Right ventricle myocardium superior (tissue), 1 donor: ENCODE measurements at regions not wholly inside any gene's neighbourhood (a gene's known extent, or its start where the extent isn't known, plus 50 kb on each side); places are given as distances from the start of the nearest gene placed in this dataset.
"Not testable (repeated sequence)": the region's sequence is repeated elsewhere in the genome, so short reads cannot be mapped to it uniquely, and the experiment has no call there.

Source experiments
- ATAC-seq: fragments of 200-7000 bp; cut with Tn5 transposase; one replicate; pipeline ENCODE4 v1.9.1; 2020; ENCODE audit warnings: mild to moderate bottlenecking; ENCODE audit not compliant: poor library complexity
- DNase-seq: peaks from one replicate; pipeline ENCODE4 v3.0.0-alpha.2; 2020
- intact Hi-C: fragments of 100-400 bp; cut with DNase I; formaldehyde crosslinking; loops from one replicate; pipeline ENCODE4 v1.11.2; 2022
- donor health status: DM: no; HTN: yes; CAD: no; lungs with severe emphysema.

GRCh38 chr16:54985156-54985555 lies 54.5 kb downstream of the IRX5 start:
- DNase-seq, result no peak
- ATAC-seq, result no peak
- intact Hi-C loops, result no loop called here

- DNase-seq, result no peak
- peak; percentile 74 for ATAC-seq
- intact Hi-C loops, result no loop called here
Observed at GRCh38 chr16:54985668-54986067, 55.0 kb downstream of the IRX5 start.

- intact Hi-C loops, result no loop called here
- no peak for DNase-seq
- no peak for ATAC-seq
Observed at GRCh38 chr16:54986409-54986808, 55.7 kb downstream of the IRX5 start.

GRCh38 chr16:54987081-54987480 lies 56.4 kb downstream of the IRX5 start:
- DNase-seq (no peak), ATAC-seq (no peak)
- intact Hi-C loops, result no loop called here

GRCh38 chr16:54991525-54991924 lies 60.9 kb downstream of the IRX5 start:
- intact Hi-C loops, result no loop called here
- no peak for ATAC-seq
- DNase-seq, result no peak

GRCh38 chr16:54991946-54992345 lies 61.3 kb downstream of the IRX5 start:
- DNase-seq, intact Hi-C loops, ATAC-seq: not testable (repeated sequence)

- DNase-seq, result no peak
- no peak for ATAC-seq
- intact Hi-C loops, result no loop called here
Observed at GRCh38 chr16:54993106-54993895, 62.6 kb downstream of the IRX5 start.

- no peak for ATAC-seq
- no peak for DNase-seq
- intact Hi-C loops, result no loop called here
Observed at GRCh38 chr16:54996186-54996585, 65.5 kb downstream of the IRX5 start.

- ATAC-seq, result no peak
- intact Hi-C loops, result no loop called here
- no peak for DNase-seq
Observed at GRCh38 chr16:54998834-54999233, 68.2 kb downstream of the IRX5 start.

GRCh38 chr16:54999481-54999880 lies 68.8 kb downstream of the IRX5 start:
- intact Hi-C loops, result no loop called here
- no peak for DNase-seq
- ATAC-seq, result no peak

GRCh38 chr16:55000595-55000994 lies 69.9 kb downstream of the IRX5 start:
- ATAC-seq, result no peak

GRCh38 chr16:55001931-55002330 lies 71.3 kb downstream of the IRX5 start:
- ATAC-seq (no peak), DNase-seq (no peak)
- intact Hi-C loops, result no loop called here

More at GRCh38 chr16:55000595-55000994, 69.9 kb downstream of the IRX5 start:
- DNase-seq, result no peak
- intact Hi-C loops, result no loop called here

GRCh38 chr16:55002419-55002818 lies 71.8 kb downstream of the IRX5 start:
- no peak for ATAC-seq
- DNase-seq, result no peak
- intact Hi-C loops, result no loop called here

- intact Hi-C loops, result no loop called here
- DNase-seq, result no peak
- ATAC-seq, result no peak
Observed at GRCh38 chr16:55003306-55003705, 72.6 kb downstream of the IRX5 start.

GRCh38 chr16:55003916-55004315 lies 73.3 kb downstream of the IRX5 start:
- no peak for ATAC-seq
- intact Hi-C loops, result no loop called here
- DNase-seq, result no peak

GRCh38 chr16:55007504-55007903 lies 76.8 kb downstream of the IRX5 start:
- no peak for ATAC-seq
- intact Hi-C loops, result no loop called here
- no peak for DNase-seq

- ATAC-seq (no peak), DNase-seq (no peak)
- intact Hi-C loops, result no loop called here
Observed at GRCh38 chr16:55008836-55009510, 78.3 kb downstream of the IRX5 start.

GRCh38 chr16:55009581-55009980 lies 78.9 kb downstream of the IRX5 start:
- no peak for ATAC-seq

GRCh38 chr16:55010492-55011160 lies 80.0 kb downstream of the IRX5 start:
- intact Hi-C loops, result no loop called here
- ATAC-seq (no peak), DNase-seq (no peak)

More at GRCh38 chr16:55009581-55009980, 78.9 kb downstream of the IRX5 start:
- intact Hi-C loops, result no loop called here
- DNase-seq, result no peak

- ATAC-seq (no peak), DNase-seq (no peak)
- intact Hi-C loops, result no loop called here
Observed at GRCh38 chr16:55012362-55012761, 81.7 kb downstream of the IRX5 start.
